HEK293 (cell line): ENCODE measurements at regions not wholly inside any gene's neighbourhood (a gene's known extent, or its start where the extent isn't known, plus 50 kb on each side); places are given as distances from the start of the nearest gene placed in this dataset.

Experiments used
- CTCF ChIP-seq: fragments of 450-650 bp; formaldehyde crosslinking; IDR thresholded peaks from 2 replicates; pipeline ENCODE4 v1.5.1; 2016; ENCODE audit warnings: missing biosample characterization, missing genetic modification characterization
- ELK4 ChIP-seq: IDR thresholded peaks from 2 replicates; pipeline ENCODE4 v1.6.1; 2011; ENCODE audit warnings: mild to moderate bottlenecking, low read depth, low read length, borderline replicate concordance
- YY1 ChIP-seq: fragments of 450-650 bp; formaldehyde crosslinking; IDR thresholded peaks from 2 replicates; pipeline ENCODE4 v1.5.1; 2018; ENCODE audit warnings: missing biosample characterization, missing genetic modification characterization
- ZFP37 ChIP-seq: fragments of 450-650 bp; formaldehyde crosslinking; IDR thresholded peaks from 2 replicates; pipeline ENCODE4 v1.5.1; 2016; ENCODE audit warnings: missing biosample characterization, missing genetic modification characterization
- ZNF148 ChIP-seq: fragments of 450-650 bp; formaldehyde crosslinking; IDR thresholded peaks from 2 replicates; pipeline ENCODE4 v1.5.0; 2017; ENCODE audit warnings: missing biosample characterization, missing genetic modification characterization, borderline replicate concordance
- ZNF23 ChIP-seq: fragments of 450-650 bp; formaldehyde crosslinking; IDR thresholded peaks from 2 replicates; pipeline ENCODE4 v1.5.1; 2016; ENCODE audit warnings: missing biosample characterization, missing genetic modification characterization, borderline replicate concordance
- ZNF24 ChIP-seq: fragments of 450-650 bp; formaldehyde crosslinking; IDR thresholded peaks from 2 replicates; pipeline ENCODE4 v1.5.1; 2016; ENCODE audit warnings: missing biosample characterization, missing genetic modification characterization
- ZNF280C ChIP-seq: fragments of 450-650 bp; formaldehyde crosslinking; IDR thresholded peaks from 2 replicates; pipeline ENCODE4 v1.5.1; 2016; ENCODE audit warnings: missing biosample characterization, missing genetic modification characterization
- ZNF501 ChIP-seq: fragments of 450-650 bp; formaldehyde crosslinking; IDR thresholded peaks from 2 replicates; pipeline ENCODE4 v1.5.1; 2016; ENCODE audit warnings: missing biosample characterization, missing genetic modification characterization
- ZNF558 ChIP-seq: fragments of 450-650 bp; formaldehyde crosslinking; IDR thresholded peaks from 2 replicates; pipeline ENCODE4 v1.5.1; 2016; ENCODE audit warnings: missing biosample characterization, missing genetic modification characterization
- ZNF837 ChIP-seq: fragments of 450-650 bp; formaldehyde crosslinking; IDR thresholded peaks from 2 replicates; pipeline ENCODE4 v1.5.1; 2016; ENCODE audit warnings: missing biosample characterization, missing genetic modification characterization

- TF ChIP-seq ZNF558 (no peak), ZNF148 (no peak), ZNF501 (tag by site-specific recombination) (no peak), CTCF (tag by site-specific recombination) (no peak), ZFP37 (tag by site-specific recombination) (no peak), ZNF24 (tag by site-specific recombination) (no peak), ELK4 (no peak), ZNF23 (tag by site-specific recombination) (no peak), YY1 (tag by site-specific recombination) (no peak), ZNF837 (tag by site-specific recombination) (no peak), ZNF280C (tag by site-specific recombination) (no peak)
Measured at GRCh38 chr12:124481772-124482566, 85.4 kb downstream of the NCOR2 start.
